AG04450 (cell line): ENCODE measurements at regions not wholly inside any gene's neighbourhood (a gene's known extent, or its start where the extent isn't known, plus 50 kb on each side); places are given as distances from the start of the nearest gene placed in this dataset.

Experiments
- CTCF ChIA-PET: fragments of 300-600, 350-600 bp; formaldehyde crosslinking; extraction: SDS; loops from one replicate; lab custom pipeline; 2022; ENCODE audit warnings: antibody characterized with exemption, inconsistent platforms; lab: Charles Lee
- POLR2A ChIA-PET: fragments of 350-600 bp; formaldehyde crosslinking; extraction: SDS; loops from one replicate; lab custom pipeline; 2021; ENCODE audit warnings: antibody characterized with exemption, inconsistent platforms; lab: Yijun Ruan, JAX
- DNase-seq: peaks from one replicate; pipeline ENCODE4 v3.0.0-alpha.2; 2011; ENCODE audit warnings: low read depth, low spot score
- H3K27ac ChIP-seq: one replicate; pipeline ENCODE4 v1.5.1; 2012; ENCODE audit warnings: low read depth, low read length, control low read depth
- H3K27me3 ChIP-seq: one replicate; pipeline ENCODE4 v1.6.0; 2012; ENCODE audit warnings: low read length; ENCODE audit not compliant: control insufficient read depth, insufficient read depth
- H3K4me3 ChIP-seq: 2 replicates; pipeline ENCODE4 v1.5.1; 2011; ENCODE audit warnings: mild to moderate bottlenecking, low read depth, low read length, control low read depth
- H3K9me3 ChIP-seq: 2 replicates; pipeline ENCODE4 v1.5.1; 2012; ENCODE audit warnings: low read length; ENCODE audit not compliant: control insufficient read depth, insufficient read depth
- TF ChIP-seq, protein P1 (sequence below): IDR thresholded peaks from 2 replicates; pipeline ENCODE4 v1.5.1; 2011; ENCODE audit warnings: low read depth, low read length, control low read depth, inconsistent platforms

DNA sequence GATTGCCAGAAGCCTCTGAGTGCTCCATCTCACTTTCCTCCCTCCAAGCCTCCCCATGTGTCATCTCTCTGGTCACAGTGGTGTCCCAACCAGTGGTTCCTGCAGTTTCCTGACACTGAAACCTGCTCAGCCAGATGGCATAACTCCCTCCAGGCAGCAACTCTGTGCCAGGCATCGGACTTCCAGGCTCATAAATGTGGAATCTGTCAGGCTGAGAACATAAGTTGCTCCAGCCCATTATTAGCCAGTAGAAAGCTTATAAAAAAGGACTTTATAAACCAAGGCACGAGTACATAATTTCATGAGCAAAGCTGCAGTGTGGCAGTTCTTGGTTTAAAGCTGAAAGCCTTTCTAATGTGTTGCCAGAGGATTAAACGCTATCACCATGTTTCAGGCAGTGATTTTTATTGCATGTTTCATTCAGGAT, 194.3 kb downstream of the DACT1 start:
- POLR2A ChIA-PET, result no interaction called here
- DNase-seq, result no peak
- CTCF ChIA-PET, result no interaction called here

DNA sequence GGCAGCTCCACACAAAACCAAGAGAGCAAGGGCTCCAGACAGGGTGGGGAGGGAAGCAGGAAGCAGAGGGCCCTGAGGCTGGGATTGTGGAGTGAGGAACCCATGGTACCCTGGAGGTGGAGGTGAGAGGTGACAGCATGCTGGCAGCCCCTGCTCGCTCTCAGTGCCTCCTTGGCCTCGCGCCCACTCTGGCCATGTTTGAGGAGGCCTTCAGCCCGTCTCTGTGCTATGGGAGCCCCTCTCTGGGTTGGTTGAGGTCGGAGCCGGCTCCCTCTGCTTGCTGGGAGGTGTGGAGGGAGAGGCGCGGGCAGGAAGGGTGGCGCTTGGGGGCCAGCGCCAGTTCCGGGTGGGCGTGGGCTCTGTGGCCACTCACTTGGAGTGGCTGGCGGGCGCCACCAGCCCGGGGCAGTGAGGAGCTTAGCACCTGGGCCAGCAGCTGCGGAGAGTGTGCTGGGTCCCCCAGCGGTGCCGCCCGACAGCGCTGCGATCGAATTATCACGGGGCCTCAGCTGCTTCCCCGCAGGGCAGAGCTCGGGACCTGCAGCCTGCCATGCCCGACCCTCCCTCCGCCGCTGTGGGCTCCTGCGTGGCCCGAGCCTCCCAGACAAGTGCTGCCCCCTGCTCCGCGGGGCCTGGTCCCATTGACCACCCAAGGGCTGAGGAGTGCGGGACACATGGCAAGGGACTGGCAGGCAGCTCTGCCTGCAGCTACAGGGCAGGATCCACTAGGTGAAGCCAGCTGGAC, 196.0 kb downstream of the DACT1 start:
- Histone ChIP-seq H3K27ac (no peak overlapping the region), H3K9me3 (peaks cover 7% of the 10 kb centered on the region; the same call in 1 of the 2 replicates), H3K27me3 (no peaks in the 10 kb centered on the region), H3K4me3 (no peak overlapping the region)
- no peak for DNase-seq
- TF ChIP-seq, protein P1, sequence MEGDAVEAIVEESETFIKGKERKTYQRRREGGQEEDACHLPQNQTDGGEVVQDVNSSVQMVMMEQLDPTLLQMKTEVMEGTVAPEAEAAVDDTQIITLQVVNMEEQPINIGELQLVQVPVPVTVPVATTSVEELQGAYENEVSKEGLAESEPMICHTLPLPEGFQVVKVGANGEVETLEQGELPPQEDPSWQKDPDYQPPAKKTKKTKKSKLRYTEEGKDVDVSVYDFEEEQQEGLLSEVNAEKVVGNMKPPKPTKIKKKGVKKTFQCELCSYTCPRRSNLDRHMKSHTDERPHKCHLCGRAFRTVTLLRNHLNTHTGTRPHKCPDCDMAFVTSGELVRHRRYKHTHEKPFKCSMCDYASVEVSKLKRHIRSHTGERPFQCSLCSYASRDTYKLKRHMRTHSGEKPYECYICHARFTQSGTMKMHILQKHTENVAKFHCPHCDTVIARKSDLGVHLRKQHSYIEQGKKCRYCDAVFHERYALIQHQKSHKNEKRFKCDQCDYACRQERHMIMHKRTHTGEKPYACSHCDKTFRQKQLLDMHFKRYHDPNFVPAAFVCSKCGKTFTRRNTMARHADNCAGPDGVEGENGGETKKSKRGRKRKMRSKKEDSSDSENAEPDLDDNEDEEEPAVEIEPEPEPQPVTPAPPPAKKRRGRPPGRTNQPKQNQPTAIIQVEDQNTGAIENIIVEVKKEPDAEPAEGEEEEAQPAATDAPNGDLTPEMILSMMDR, result no peak
- POLR2A ChIA-PET, result no interaction called here
- CTCF ChIA-PET, result interaction anchor here (0.7 kb wide), 1 partner anchor 10 kb away, joined by 3 read pairs; no protein-coding TSS in a partner anchor

More for the DNA sequence above, 194.3 kb downstream of the DACT1 start:
- Histone ChIP-seq H3K4me3 (no peak overlapping the region), H3K27ac (no peak overlapping the region), H3K27me3 (no peaks in the 10 kb centered on the region), H3K9me3 (peaks cover 18% of the 10 kb centered on the region)
- TF ChIP-seq, protein P1, result no peak

DNA sequence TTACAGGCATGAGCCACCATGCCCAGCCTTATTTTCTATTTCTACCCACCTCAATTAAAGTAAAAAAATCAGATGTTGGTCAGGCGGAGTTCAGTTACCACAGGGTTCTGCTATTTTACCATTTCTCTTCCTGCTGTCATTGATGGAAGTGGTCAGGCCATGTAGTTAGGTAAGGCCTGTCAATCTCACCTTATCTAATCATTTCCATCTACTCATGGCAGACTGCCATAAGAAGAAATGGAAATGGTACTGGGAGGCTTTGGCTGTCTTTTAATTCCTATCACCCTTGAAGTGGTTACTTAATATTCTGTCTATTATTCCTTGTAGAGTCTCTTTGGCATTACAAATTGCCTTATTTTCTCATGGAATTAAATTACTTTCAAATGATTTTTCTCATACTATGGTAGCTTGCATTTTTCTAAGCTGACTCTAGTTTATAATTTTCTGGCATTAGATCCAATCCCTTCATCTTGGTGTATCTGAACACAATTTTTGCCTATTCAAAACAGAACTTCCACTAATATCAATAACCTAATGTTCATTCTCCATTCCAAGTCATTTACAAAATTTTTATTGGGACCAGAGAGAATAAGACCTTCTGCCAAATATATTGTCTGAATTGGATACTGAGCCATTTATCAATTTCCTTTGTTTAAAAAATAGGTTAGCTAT, 198.7 kb downstream of the DACT1 start:
- H3K27me3 ChIP-seq, result no peaks in the 10 kb centered on the region
- H3K9me3 ChIP-seq, result peaks cover 7% of the 10 kb centered on the region; the same call in 1 of the 2 replicates
- ChIA-PET POLR2A (interaction anchor here (0.6 kb wide), 1 partner anchor 112 kb away, joined by 3 read pairs; no protein-coding TSS in a partner anchor), CTCF (interaction anchor here (0.7 to 1.3 kb wide), 2 partner anchors 168 to 335 kb away, joined by 3 read pairs; no protein-coding TSS in a partner anchor)
- TF ChIP-seq, protein P1, result no peak
- no peak overlapping the region for H3K27ac ChIP-seq
- H3K4me3 ChIP-seq, result no peak overlapping the region
- no peak for DNase-seq

DNA sequence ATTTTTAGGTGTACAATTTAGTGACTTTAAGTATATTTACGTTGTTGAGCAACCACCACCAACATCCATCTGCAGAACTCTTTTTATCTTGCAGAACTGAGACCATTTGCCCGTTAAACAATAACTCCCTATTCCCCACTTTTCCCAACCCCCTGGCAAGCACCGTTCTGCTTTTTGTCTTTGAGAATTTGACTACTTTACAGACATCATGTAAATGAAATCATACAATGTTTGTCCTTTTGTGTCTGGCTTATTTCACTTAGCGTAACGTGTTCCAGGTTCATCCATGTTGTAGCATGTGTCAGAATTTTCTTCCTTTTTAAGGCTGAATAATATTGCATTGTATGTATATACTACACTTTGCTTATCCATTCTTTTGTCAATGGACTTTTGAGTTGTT, 201.5 kb downstream of the DACT1 start:
- TF ChIP-seq, protein P1, result no peak
- no peaks in the 10 kb centered on the region for H3K9me3 ChIP-seq
- no peaks in the 10 kb centered on the region for H3K27me3 ChIP-seq
- no peak overlapping the region for H3K4me3 ChIP-seq
- CTCF ChIA-PET, result no interaction called here
- no peak for DNase-seq
- H3K27ac ChIP-seq, result no peak overlapping the region
- POLR2A ChIA-PET, result no interaction called here

DNA sequence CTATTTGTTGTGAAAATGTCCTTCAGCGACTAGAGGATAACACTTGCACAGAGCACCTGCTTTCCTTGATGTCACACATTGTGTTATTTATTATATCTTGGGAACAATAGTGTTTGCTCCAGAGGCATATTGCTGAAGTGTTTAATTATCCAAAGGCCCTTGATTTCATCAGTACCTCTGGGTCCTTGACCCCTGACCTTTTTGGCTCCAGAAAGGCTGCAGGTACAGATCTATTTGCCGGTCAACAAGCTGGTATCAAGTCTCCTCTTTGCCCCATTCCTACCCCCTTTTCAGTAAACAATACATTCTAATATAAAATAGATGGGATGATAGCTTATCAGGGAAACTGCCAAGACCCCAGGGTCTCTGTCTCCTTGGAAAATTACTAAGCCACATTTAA, 206.8 kb downstream of the DACT1 start:
- Histone ChIP-seq H3K4me3 (no peak overlapping the region), H3K27me3 (no peaks in the 10 kb centered on the region), H3K27ac (no peak overlapping the region), H3K9me3 (no peaks in the 10 kb centered on the region)
- ChIA-PET CTCF (no interaction called here), POLR2A (no interaction called here)
- TF ChIP-seq, protein P1, result no peak
- no peak for DNase-seq
